Mesendoderm (in vitro differentiated cells): ENCODE measurements at regions not wholly inside any gene's neighbourhood (a gene's known extent, or its start where the extent isn't known, plus 50 kb on each side); places are given as distances from the start of the nearest gene placed in this dataset.

ENCODE experiments used
- DNase-seq: peaks from one replicate; pipeline ENCODE4 v3.0.0; 2013
- H2AK5ac ChIP-seq: 2 replicates; pipeline ENCODE4 v1.6.1; 2013; ENCODE audit warnings: low read length, inconsistent platforms
- H2BK120ac ChIP-seq: 2 replicates; pipeline ENCODE4 v1.6.1; 2013; ENCODE audit warnings: low read depth, mild to moderate bottlenecking, low read length, moderate library complexity, mixed read lengths
- H2BK15ac ChIP-seq: replicated peaks from 2 replicates; pipeline ENCODE4 v1.6.1; 2013; ENCODE audit warnings: low read depth, mild to moderate bottlenecking, moderate library complexity
- H2BK5ac ChIP-seq: 2 replicates; pipeline ENCODE4 v1.6.1; 2013; ENCODE audit warnings: low read length, inconsistent platforms
- H3K18ac ChIP-seq: 2 replicates; pipeline ENCODE4 v1.6.1; 2013; ENCODE audit warnings: mild to moderate bottlenecking, low read length, mixed read lengths
- H3K23ac ChIP-seq: one replicate; pipeline ENCODE4 v1.6.1; 2013; ENCODE audit warnings: low read length
- H3K27ac ChIP-seq: 2 replicates; pipeline ENCODE4 v1.5.1; 2013; ENCODE audit warnings: low read depth, mild to moderate bottlenecking, inconsistent platforms, low read length, moderate library complexity
- H3K27me3 ChIP-seq: 2 replicates; pipeline ENCODE4 v1.6.1; 2013; ENCODE audit warnings: low read length, control low read depth, mild to moderate bottlenecking, inconsistent platforms; ENCODE audit not compliant: insufficient read depth, poor library complexity
- H3K36me3 ChIP-seq: 2 replicates; pipeline ENCODE4 v1.6.1; 2013; ENCODE audit warnings: low read length, inconsistent platforms; ENCODE audit not compliant: control insufficient read depth, insufficient read depth
- H3K4ac ChIP-seq: one replicate; pipeline ENCODE4 v1.6.1; 2013; ENCODE audit warnings: low read depth, mild to moderate bottlenecking, low read length, moderate library complexity
- H3K4me1 ChIP-seq: 2 replicates; pipeline ENCODE4 v1.6.1; 2013; ENCODE audit warnings: low read depth, low read length, inconsistent platforms; ENCODE audit not compliant: control insufficient read depth
- H3K4me2 ChIP-seq: 2 replicates; pipeline ENCODE4 v1.6.1; 2013; ENCODE audit warnings: low read length
- H3K4me3 ChIP-seq: 2 replicates; pipeline ENCODE4 v1.5.1; 2013; ENCODE audit warnings: mild to moderate bottlenecking, low read length
- H3K56ac ChIP-seq: one replicate; pipeline ENCODE4 v1.6.1; 2013; ENCODE audit warnings: low read length
- H3K79me1 ChIP-seq: 2 replicates; pipeline ENCODE4 v1.6.1; 2013; ENCODE audit warnings: low read length, inconsistent platforms
- H3K79me2 ChIP-seq: 2 replicates; pipeline ENCODE4 v1.6.1; 2013; ENCODE audit warnings: mild to moderate bottlenecking, low read length; ENCODE audit not compliant: control insufficient read depth, insufficient read depth
- H3K9ac ChIP-seq: 2 replicates; pipeline ENCODE4 v1.6.1; 2013; ENCODE audit warnings: low read length, inconsistent platforms
- H4K5ac ChIP-seq: one replicate; pipeline ENCODE4 v1.6.1; 2013; ENCODE audit warnings: low read length
- H4K8ac ChIP-seq: one replicate; pipeline ENCODE4 v1.6.1; 2013; ENCODE audit warnings: low read depth, mild to moderate bottlenecking, control low read depth, low read length, moderate library complexity
- WGBS: extraction: QIAGEN DNeasy Blood & Tissue Kit; methylation state at CpG from one replicate; pipeline ENCODE4 v1.1.7; 2013; ENCODE audit warnings: low lambda C conversion rate, missing lambda C conversion rate; ENCODE audit not compliant: insufficient coverage; ENCODE audit errors: extremely low coverage; 5-methylcytosine and 5-hydroxymethylcytosine counted together

DNA sequence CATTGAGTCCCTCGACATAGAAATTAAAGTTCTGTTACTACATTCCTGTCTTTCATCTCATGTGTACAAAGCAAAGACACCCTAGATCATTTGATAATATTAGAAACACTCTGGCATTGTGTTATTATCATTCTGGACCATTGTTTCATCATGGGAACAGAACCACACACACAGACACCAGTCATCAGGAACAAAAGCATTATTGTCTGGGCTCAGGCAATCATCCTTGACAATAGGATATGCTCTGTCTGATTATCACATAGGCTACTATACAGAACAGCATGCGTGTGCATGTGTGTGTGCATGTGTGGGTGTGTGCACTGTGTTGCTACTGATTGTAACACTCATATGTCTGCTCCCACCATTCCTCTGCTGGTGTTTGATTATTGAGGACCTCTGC lies 242.5 kb downstream of the SH3BP4 start:
- Histone ChIP-seq H4K5ac (no peak overlapping the region), H3K4ac (no peak overlapping the region), H2BK15ac (no peak overlapping the region), H4K8ac (no peak overlapping the region), H3K23ac (no peak overlapping the region), H3K27ac (no peak overlapping the region), H3K79me1 (no peaks in the 10 kb centered on the region), H3K4me2 (no peak overlapping the region), H2AK5ac (no peak overlapping the region), H3K9ac (no peak overlapping the region), H3K79me2 (no peaks in the 10 kb centered on the region), H3K4me3 (no peak overlapping the region), H3K4me1 (no peaks in the 10 kb centered on the region), H3K18ac (no peak overlapping the region), H3K27me3 (no peaks in the 10 kb centered on the region), H3K36me3 (no peaks in the 10 kb centered on the region), H2BK120ac (no peak overlapping the region), H3K56ac (no peak overlapping the region), H2BK5ac (no peak overlapping the region)
- no CpG with 5 or more reads among the region's 2 CpGs for WGBS
- no peak for DNase-seq

DNA sequence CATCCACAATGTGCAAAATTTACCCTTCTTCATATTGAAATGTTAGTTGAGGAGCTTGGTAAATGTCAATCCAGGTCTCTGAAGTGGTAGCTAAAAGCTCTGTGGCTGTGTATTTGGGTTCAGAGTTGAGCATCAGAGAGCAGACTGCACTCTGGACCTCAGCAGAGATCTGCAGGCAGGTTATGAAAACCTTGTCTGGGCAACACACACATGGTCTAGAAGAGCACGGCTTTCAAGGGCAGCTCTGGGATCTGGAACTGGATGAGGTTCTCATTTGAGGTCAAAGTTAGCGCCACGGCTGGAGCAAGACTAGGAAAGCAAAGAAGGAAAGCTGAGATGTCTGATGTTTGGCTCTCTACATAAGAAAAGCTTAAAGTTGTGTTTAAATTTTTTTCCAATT lies 243.0 kb downstream of the SH3BP4 start:
- Histone ChIP-seq H4K8ac (no peak overlapping the region), H4K5ac (no peak overlapping the region), H2BK15ac (no peak overlapping the region), H3K9ac (no peak overlapping the region), H3K27me3 (no peaks in the 10 kb centered on the region), H3K79me1 (no peaks in the 10 kb centered on the region), H3K79me2 (no peaks in the 10 kb centered on the region), H3K27ac (no peak overlapping the region), H3K4me1 (no peaks in the 10 kb centered on the region), H3K36me3 (no peaks in the 10 kb centered on the region), H3K23ac (no peak overlapping the region), H3K4me3 (no peak overlapping the region), H2BK120ac (no peak overlapping the region), H2BK5ac (no peak overlapping the region), H2AK5ac (no peak overlapping the region), H3K18ac (no peak overlapping the region), H3K4ac (no peak overlapping the region), H3K4me2 (no peak overlapping the region), H3K56ac (no peak overlapping the region)
- DNase-seq = no peak
- no CpG with 5 or more reads among the region's 3 CpGs for WGBS

DNA sequence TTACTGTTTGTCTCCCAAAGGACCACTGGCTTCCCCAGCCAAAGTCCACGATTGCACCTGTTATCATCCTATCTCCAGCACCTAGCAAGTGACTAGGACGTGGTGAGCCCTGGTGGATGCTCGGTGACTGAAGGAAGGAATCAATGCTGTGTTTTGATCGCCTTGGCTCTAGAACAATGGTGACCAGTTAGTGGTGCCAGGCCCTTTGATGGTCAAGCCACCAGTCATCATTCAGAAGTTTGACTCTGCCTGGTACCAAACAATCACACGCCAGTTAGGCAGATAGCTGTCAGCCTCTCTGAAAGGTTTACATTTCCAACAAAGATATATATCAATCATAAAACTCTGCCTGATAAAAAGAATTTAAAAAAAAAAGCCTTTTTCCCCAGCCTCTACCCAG lies 244.1 kb downstream of the SH3BP4 start:
- Histone ChIP-seq H3K18ac (no peak overlapping the region), H3K36me3 (no peaks in the 10 kb centered on the region), H3K9ac (no peak overlapping the region), H3K79me2 (no peaks in the 10 kb centered on the region), H3K23ac (no peak overlapping the region), H3K56ac (no peak overlapping the region), H2BK120ac (no peak overlapping the region), H3K27ac (no peak overlapping the region), H3K4me2 (no peak overlapping the region), H2BK15ac (no peak overlapping the region), H2AK5ac (no peak overlapping the region), H4K8ac (no peak overlapping the region), H3K79me1 (no peaks in the 10 kb centered on the region), H2BK5ac (no peak overlapping the region), H3K4ac (no peak overlapping the region), H3K4me1 (no peaks in the 10 kb centered on the region), H3K4me3 (no peak overlapping the region), H4K5ac (no peak overlapping the region), H3K27me3 (no peaks in the 10 kb centered on the region)
- no CpG with 5 or more reads among the region's 5 CpGs for WGBS
- no peak for DNase-seq

DNA sequence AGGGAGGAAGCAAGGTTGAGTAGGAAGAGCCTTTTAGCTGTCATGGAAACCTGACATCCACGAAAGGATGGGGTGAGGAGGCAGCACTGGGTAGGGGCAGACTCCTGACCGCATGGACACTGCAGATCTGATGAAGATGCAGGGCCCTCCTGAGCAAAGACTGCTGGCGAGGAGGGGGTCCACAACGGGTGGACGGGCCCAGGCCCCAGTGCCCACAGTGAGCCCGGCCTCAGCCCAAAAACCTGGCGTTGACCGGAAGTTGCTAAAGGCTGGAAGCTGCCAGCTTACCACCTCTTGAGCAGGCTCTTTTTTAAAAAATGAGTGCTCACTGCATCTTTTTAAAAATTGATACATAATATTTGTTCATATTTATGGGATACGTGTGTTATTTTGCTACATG lies 247.3 kb downstream of the SH3BP4 start:
- Histone ChIP-seq H3K56ac (no peak overlapping the region), H4K5ac (no peak overlapping the region), H3K18ac (no peak overlapping the region), H3K27ac (no peak overlapping the region), H2AK5ac (no peak overlapping the region), H3K36me3 (no peaks in the 10 kb centered on the region), H3K27me3 (no peaks in the 10 kb centered on the region), H3K4me3 (no peak overlapping the region), H2BK120ac (no peak overlapping the region), H2BK5ac (no peak overlapping the region), H3K4me2 (no peak overlapping the region), H3K79me2 (no peaks in the 10 kb centered on the region), H3K79me1 (no peaks in the 10 kb centered on the region), H3K4ac (no peak overlapping the region), H3K4me1 (no peaks in the 10 kb centered on the region), H3K23ac (no peak overlapping the region), H4K8ac (no peak overlapping the region), H3K9ac (no peak overlapping the region), H2BK15ac (no peak overlapping the region)
- WGBS = no CpG with 5 or more reads among the region's 9 CpGs
- DNase-seq = no peak

DNA sequence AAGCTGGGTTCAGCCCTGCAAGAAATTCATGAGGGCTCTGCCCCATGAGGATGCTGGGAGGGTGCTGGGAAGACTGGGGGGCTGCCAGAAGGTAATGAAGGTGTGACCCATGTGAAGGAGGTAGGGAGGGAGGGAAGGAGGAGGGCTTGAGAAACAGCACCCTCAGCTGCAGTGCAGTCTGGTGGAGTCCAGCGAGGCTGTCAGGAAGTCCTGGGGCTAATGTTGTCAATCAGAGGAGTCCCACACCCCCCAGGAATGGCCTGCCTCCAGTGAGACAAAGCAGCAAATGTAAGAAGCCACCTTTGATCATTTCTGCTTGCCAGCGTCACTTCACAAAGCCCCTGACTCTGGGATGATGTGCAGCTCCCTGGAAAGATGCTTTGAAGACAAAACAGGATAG lies 248.4 kb downstream of the SH3BP4 start:
- H3K4me3 ChIP-seq = no peak overlapping the region
- H3K4me1 ChIP-seq = no peaks in the 10 kb centered on the region
- no peaks in the 10 kb centered on the region for H3K79me1 ChIP-seq
- no peak overlapping the region for H4K8ac ChIP-seq
- no peak overlapping the region for H3K23ac ChIP-seq
- H2BK5ac ChIP-seq = no peak overlapping the region
- no peak overlapping the region for H2BK120ac ChIP-seq
- no peak overlapping the region for H3K18ac ChIP-seq
- no peak for DNase-seq
- H3K4me2 ChIP-seq = no peak overlapping the region
- H3K4ac ChIP-seq = no peak overlapping the region
- no peak overlapping the region for H3K9ac ChIP-seq
- no peak overlapping the region for H3K56ac ChIP-seq
- no peaks in the 10 kb centered on the region for H3K27me3 ChIP-seq
- no peaks in the 10 kb centered on the region for H3K36me3 ChIP-seq
- WGBS = no CpG with 5 or more reads among the region's 2 CpGs
- no peak overlapping the region for H2BK15ac ChIP-seq
- H3K27ac ChIP-seq = no peak overlapping the region
- H4K5ac ChIP-seq = no peak overlapping the region
- H3K79me2 ChIP-seq = no peaks in the 10 kb centered on the region
- no peak overlapping the region for H2AK5ac ChIP-seq

DNA sequence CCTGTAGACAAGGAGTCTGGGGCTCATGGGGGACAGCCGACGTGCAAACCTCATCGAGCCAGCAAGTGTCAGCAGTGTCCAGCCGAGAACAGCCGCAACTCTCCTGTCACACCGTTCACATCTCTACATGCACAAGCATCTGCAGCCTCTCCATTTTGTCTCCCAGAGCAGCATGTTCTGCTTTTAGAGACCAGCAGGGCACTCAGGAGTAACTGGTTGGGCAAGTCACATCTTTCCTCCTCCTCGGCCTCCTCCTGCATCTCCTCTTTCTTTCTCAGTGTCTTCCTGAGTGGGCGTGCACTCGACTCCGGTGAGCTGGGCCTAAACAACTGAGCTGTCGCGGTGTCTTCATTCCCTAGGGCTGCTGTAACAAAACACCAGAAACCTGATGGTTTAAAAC lies 249.9 kb downstream of the SH3BP4 start:
- Histone ChIP-seq H2BK120ac (no peak overlapping the region), H3K4me2 (no peak overlapping the region), H3K56ac (no peak overlapping the region), H3K79me1 (no peaks in the 10 kb centered on the region), H3K4me3 (no peak overlapping the region), H3K36me3 (no peaks in the 10 kb centered on the region), H3K9ac (no peak overlapping the region), H3K23ac (no peak overlapping the region), H3K4ac (no peak overlapping the region), H3K79me2 (no peaks in the 10 kb centered on the region), H3K27me3 (no peaks in the 10 kb centered on the region), H3K18ac (no peak overlapping the region), H2AK5ac (no peak overlapping the region), H3K4me1 (no peaks in the 10 kb centered on the region), H3K27ac (no peak overlapping the region), H2BK15ac (no peak overlapping the region), H4K8ac (no peak overlapping the region), H2BK5ac (no peak overlapping the region), H4K5ac (no peak overlapping the region)
- no CpG with 5 or more reads among the region's 12 CpGs for WGBS
- peak; percentile 5 for DNase-seq
